ENCODE measurements at regions not wholly inside any gene's neighbourhood (a gene's known extent, or its start where the extent isn't known, plus 50 kb on each side); places are given as distances from the start of the nearest gene placed in this dataset.

GRCh38 chr22:27043262-27043661, 385.9 kb downstream of the MIAT start:
- Histone ChIP-seq H3K4me3 (replicated peaks in 1 of 3) (no peak overlapping the region), H3K4me1 (no peaks in the 10 kb centered on the region), H3K27ac (no peak overlapping the region), H3K9me3 (no peaks in the 10 kb centered on the region), H3K36me3 (no peaks in the 10 kb centered on the region), H3K27me3 (no peaks in the 10 kb centered on the region)
- TF ChIP-seq POLR2A (IDR thresholded peaks at IDR 0.05) (no peak), CTCF (IDR thresholded peaks at IDR 0.05) (no peak)
- no peak for DNase-seq
- intact Hi-C loops (cut with DNase I): no loop called here
- WGBS, 2 donors: 85 to 88% methylated on average over 5 of the region's 5 CpGs

DNA sequence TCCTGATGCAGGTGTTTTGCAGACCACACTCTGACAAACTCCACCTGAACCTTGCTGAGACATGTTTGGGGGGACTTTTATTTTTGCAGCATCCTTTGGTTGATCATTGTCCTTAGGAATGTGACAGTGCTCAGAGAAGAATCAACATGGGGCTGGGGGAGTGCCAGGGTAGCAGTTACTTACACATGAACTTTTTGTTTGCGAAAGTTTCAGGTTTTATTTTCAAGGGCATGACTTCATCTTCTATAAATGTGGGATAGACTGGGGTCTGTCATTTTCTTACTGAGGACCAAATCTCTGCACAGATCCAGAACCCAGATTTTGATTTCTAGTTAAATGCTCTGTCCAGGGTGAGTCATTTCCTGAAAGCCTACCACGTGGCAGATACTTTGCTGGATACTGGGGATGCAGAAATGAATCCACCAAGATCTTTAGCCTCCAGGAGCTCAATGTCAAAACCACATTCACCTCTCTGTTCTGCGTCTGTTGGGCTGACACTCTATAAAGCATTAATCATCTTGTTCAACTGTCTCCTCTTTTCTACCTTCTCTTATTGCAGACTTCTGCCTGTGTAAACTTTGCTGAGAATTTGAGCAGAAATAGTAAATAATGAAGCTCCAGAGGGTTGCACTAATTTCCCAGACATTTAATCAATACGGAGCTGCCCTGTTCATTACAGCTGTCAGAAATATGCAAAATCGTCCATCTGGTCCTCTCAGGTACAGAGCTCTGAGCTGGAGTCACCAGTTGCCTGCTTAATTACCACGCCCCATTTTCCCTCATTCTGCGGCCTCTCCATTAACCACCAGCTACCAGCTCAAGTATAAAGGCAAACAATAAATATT, 387.9 kb downstream of the MIAT start:
- Histone ChIP-seq H3K4me1 (no peaks in the 10 kb centered on the region), H3K4me3 (replicated peaks in 1 of 3) (no peak overlapping the region), H3K27ac (no peak overlapping the region), H3K27me3 (no peaks in the 10 kb centered on the region), H3K9me3 (no peaks in the 10 kb centered on the region), H3K36me3 (no peaks in the 10 kb centered on the region)
- WGBS, 2 donors: 74 to 75% methylated on average over 7 of the region's 7 CpGs
- TF ChIP-seq CTCF (IDR thresholded peaks at IDR 0.05): no peak
- TF ChIP-seq POLR2A (IDR thresholded peaks at IDR 0.05): no peak
- intact Hi-C loops (cut with DNase I): no loop called here
- no peak for DNase-seq

- Histone ChIP-seq H3K27ac (no peak overlapping the region), H3K4me3 (replicated peaks in 1 of 3) (no peak overlapping the region), H3K4me1 (no peaks in the 10 kb centered on the region), H3K36me3 (no peaks in the 10 kb centered on the region), H3K27me3 (no peaks in the 10 kb centered on the region), H3K9me3 (no peaks in the 10 kb centered on the region)
- no peak for TF ChIP-seq POLR2A (IDR thresholded peaks at IDR 0.05)
- no peak for TF ChIP-seq CTCF (IDR thresholded peaks at IDR 0.05)
- intact Hi-C loops (cut with DNase I): no loop called here
- DNase-seq: no peak
- WGBS, 2 donors: 77 to 95% methylated on average over 1 of the region's 1 CpG
These were observed 388.7 kb downstream of the MIAT start for GRCh38 chr22:27046086-27046485.

- Histone ChIP-seq H3K4me1 (no peaks in the 10 kb centered on the region), H3K4me3 (replicated peaks in 1 of 3) (no peak overlapping the region), H3K27ac (no peak overlapping the region), H3K9me3 (no peaks in the 10 kb centered on the region), H3K36me3 (no peaks in the 10 kb centered on the region), H3K27me3 (no peaks in the 10 kb centered on the region)
- intact Hi-C loops (cut with DNase I): no loop called here
- DNase-seq: no peak
- TF ChIP-seq CTCF (IDR thresholded peaks at IDR 0.05) (no peak), POLR2A (IDR thresholded peaks at IDR 0.05) (no peak)
- WGBS, 2 donors: 89 to 90% methylated on average over 2 of the region's 2 CpGs
These were observed 389.2 kb downstream of the MIAT start for GRCh38 chr22:27046603-27047002.

GRCh38 chr22:27050771-27051170, 393.4 kb downstream of the MIAT start:
- Histone ChIP-seq H3K9me3 (no peaks in the 10 kb centered on the region), H3K36me3 (no peaks in the 10 kb centered on the region), H3K4me3 (replicated peaks in 1 of 3) (no peak overlapping the region), H3K4me1 (no peaks in the 10 kb centered on the region), H3K27me3 (no peaks in the 10 kb centered on the region), H3K27ac (no peak overlapping the region)
- TF ChIP-seq POLR2A (IDR thresholded peaks at IDR 0.05): no peak
- no peak for TF ChIP-seq CTCF (IDR thresholded peaks at IDR 0.05)
- intact Hi-C loops (cut with DNase I): no loop called here
- no peak for DNase-seq
- 75 to 86% methylated on average over 4 of the region's 4 CpGs for WGBS, 2 donors
